ENCODE measurements at regions not wholly inside any gene's neighbourhood (a gene's known extent, or its start where the extent isn't known, plus 50 kb on each side); places are given as distances from the start of the nearest gene placed in this dataset.

DNA sequence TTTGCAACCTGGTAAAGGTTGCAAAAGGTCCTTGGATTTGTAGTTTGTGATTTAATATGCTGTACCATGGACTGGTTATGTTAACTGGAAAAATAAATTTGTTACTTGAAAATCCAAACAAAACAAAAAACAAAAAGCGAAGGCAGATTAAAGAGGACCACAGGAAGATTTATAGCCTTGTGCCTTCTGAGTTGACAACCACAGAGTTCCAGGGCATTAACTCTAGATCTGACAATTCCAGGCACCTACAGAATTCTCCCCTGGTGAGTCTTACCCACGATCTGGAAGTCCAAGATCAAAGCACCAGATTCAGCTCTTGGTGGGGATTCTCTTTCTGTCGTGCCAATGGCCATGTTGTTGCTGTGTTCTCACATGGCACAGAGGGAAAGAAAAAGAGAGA, 107.9 kb upstream of the SELENOP start:
- no peak overlapping the region for H3K27ac ChIP-seq (ENCODE audit: low read length)
- H3K4me3 ChIP-seq (ENCODE audit: low read length) = no peak overlapping the region
- H3K36me3 ChIP-seq (ENCODE audit: insufficient read depth, low read depth, low read length) = no peaks in the 10 kb centered on the region
- no peaks in the 10 kb centered on the region for H3K9me3 ChIP-seq (ENCODE audit: insufficient read depth, low read depth, low read length)
- no peak overlapping the region for H3K9ac ChIP-seq (ENCODE audit: low read depth, low read length)
- H3K4me1 ChIP-seq (ENCODE audit: insufficient read depth, low read length) = no peaks in the 10 kb centered on the region
- no peaks in the 10 kb centered on the region for H3K27me3 ChIP-seq (ENCODE audit: insufficient read depth, low read length)

DNA sequence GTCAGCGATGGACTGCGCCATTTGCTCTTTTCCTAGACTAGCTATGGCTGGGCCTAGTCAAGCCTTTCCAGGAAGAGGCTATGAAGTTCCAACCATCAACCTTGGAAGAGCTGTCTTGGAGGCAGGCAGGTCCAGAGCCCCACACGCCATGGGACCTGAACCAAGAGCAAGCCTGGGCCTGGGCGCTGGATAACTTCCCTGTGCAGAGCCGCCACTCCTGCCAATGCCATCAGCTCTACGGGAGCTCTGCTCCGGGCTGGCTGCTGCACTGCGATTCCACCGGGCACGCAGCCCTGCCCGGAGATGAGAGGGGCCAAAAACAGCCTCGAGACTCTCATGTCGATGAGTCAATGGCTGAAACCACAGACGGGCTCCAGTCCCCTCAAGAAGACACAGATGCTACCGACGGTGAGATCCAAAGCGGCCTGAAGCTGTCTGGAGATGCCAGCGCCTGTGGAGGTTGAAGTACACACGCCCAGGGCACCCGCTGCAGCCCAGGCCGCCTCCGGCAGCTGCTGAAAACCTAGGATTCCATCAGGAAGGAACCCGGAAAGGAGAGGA, 103.7 kb upstream of the SELENOP start:
- H3K9ac ChIP-seq (ENCODE audit: low read depth, low read length) = no peak overlapping the region
- no peak overlapping the region for H3K4me3 ChIP-seq (ENCODE audit: low read length)
- no peaks in the 10 kb centered on the region for H3K9me3 ChIP-seq (ENCODE audit: insufficient read depth, low read depth, low read length)
- H3K27ac ChIP-seq (ENCODE audit: low read length) = no peak overlapping the region
- H3K4me1 ChIP-seq (ENCODE audit: insufficient read depth, low read length) = no peaks in the 10 kb centered on the region
- no peaks in the 10 kb centered on the region for H3K27me3 ChIP-seq (ENCODE audit: insufficient read depth, low read length)
- no peaks in the 10 kb centered on the region for H3K36me3 ChIP-seq (ENCODE audit: insufficient read depth, low read depth, low read length)

DNA sequence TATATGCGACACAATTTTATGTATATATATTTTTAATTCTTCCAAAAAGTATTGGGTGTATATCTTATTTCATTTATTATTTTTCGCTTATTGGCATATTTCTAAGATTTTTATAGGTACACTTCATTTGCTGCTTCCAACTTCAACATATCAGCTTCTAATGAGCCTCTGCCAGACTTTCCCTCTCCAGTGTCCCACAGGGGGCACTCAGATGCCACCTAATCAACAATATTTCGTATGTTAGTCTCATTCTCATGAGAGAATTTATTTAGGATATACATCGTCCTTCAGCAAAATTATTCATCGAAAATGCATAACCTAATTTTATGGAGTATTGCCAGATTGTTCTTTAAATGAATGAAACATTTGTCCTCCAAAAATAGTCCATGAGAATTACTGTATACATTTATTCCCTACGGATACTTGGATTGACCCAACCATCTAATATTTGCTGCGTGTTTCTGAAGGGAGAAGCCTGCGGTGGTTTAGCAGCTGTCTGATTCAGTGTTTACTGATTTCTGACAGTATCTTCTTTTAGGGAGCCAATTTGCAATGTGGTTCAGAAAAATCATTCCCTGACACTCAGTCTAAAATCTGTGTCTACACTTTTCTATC, 100.6 kb upstream of the SELENOP start:
- no peaks in the 10 kb centered on the region for H3K36me3 ChIP-seq (ENCODE audit: insufficient read depth, low read depth, low read length)
- peaks cover 24% of the 10 kb centered on the region for H3K27me3 ChIP-seq (ENCODE audit: insufficient read depth, low read length)
- no peak overlapping the region for H3K27ac ChIP-seq (ENCODE audit: low read length)
- H3K4me1 ChIP-seq (ENCODE audit: insufficient read depth, low read length) = no peaks in the 10 kb centered on the region
- no peak overlapping the region for H3K4me3 ChIP-seq (ENCODE audit: low read length)
- H3K9ac ChIP-seq (ENCODE audit: low read depth, low read length) = no peak overlapping the region
- no peaks in the 10 kb centered on the region for H3K9me3 ChIP-seq (ENCODE audit: insufficient read depth, low read depth, low read length)

DNA sequence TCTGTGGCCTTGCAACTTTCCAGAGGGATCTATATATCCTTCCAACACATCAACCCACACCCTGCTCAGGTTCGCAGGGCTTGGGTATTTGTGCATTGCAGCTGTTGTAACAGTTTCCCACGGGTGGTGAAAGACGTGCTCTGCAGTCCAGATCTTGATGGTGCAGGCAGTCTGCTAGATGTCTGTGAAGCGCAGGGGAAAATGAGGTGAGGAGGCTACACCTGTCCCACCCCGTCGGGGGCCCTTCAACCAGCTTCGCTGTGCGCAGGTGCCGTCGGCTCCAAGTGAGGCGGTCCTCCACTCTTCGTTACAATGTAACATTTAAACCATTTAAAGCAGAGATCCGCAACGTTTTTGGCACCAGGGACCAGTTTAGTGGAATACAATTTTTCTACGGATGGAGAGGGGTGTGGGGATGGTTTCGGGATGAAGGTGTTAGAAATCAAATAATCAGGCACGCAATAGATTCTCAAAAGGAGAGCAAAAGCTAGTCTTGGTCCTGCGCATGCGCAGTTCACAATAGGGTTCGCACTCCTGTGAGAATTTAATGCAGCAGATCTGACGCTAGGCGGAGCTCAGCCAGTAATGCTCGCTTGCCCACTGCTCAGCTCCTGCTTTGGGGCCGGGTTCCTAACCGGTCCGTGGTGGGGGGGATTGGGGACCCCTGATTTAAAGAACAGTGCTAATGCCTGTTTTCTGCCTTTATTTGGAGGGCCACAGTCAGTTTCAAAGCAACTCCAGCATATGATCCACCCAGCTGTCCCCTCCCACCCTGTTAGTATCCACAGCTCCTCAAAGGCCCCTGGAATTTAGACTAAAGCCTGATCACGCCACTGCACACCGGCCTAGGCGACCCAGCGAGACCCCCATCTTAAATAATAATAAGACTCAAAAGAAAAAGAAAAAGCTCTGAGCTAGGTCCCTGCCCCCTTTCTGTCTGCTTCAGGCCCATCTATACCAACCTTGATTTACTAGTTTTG, 97.1 kb upstream of the SELENOP start:
- no peak overlapping the region for H3K27ac ChIP-seq (ENCODE audit: low read length)
- no peaks in the 10 kb centered on the region for H3K36me3 ChIP-seq (ENCODE audit: insufficient read depth, low read depth, low read length)
- H3K4me1 ChIP-seq (ENCODE audit: insufficient read depth, low read length) = no peaks in the 10 kb centered on the region
- peak overlapping the region; percentile 81 for H3K4me3 ChIP-seq (ENCODE audit: low read length)
- no peaks in the 10 kb centered on the region for H3K9me3 ChIP-seq (ENCODE audit: insufficient read depth, low read depth, low read length)
- peaks cover 35% of the 10 kb centered on the region for H3K27me3 ChIP-seq (ENCODE audit: insufficient read depth, low read length)
- H3K9ac ChIP-seq (ENCODE audit: low read depth, low read length) = peak overlapping the region; percentile 54; the same call in 1 of the 2 replicates

DNA sequence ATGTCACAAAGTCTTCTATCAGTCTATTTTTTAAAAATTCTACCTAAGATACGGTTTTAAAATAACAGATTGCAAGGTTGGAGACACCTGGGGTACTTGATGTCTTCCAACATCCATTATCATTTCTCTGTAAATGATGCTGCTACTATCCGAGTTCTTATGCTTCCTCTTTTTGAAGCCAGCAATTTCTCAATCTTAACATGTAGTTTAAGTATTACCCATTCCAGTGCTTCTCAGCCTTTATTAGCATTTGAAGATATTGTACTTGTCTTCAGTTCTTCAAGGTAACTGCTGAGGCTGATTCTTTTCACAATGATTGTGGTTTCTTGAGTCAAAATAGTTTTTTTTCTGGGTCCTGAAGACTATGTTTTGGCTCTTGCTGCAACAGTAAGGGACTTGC, 96.4 kb upstream of the SELENOP start:
- H3K4me1 ChIP-seq (ENCODE audit: insufficient read depth, low read length) = no peaks in the 10 kb centered on the region
- no peaks in the 10 kb centered on the region for H3K9me3 ChIP-seq (ENCODE audit: insufficient read depth, low read depth, low read length)
- H3K27ac ChIP-seq (ENCODE audit: low read length) = no peak overlapping the region
- peak overlapping the region; percentile 81 for H3K4me3 ChIP-seq (ENCODE audit: low read length)
- peaks cover 35% of the 10 kb centered on the region for H3K27me3 ChIP-seq (ENCODE audit: insufficient read depth, low read length)
- no peak overlapping the region for H3K9ac ChIP-seq (ENCODE audit: low read depth, low read length)
- no peaks in the 10 kb centered on the region for H3K36me3 ChIP-seq (ENCODE audit: insufficient read depth, low read depth, low read length)

DNA sequence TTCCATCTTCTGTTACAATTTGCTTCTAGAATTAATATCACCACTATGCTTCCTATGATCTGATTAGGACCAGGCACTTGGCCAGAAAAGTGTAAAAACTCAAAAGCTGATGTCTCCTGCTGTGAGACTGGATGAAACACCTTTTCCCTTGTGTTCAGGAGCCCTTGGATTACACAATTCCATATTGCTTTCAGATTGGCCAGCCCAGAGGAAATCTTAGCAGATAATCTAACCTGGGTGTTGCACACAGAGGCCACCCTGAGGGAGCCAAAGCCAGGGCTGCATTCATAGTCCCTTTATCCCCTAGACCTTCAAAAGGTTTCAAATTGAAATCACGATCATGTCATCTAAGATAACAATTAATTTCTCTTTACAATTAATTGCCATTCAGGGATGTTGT, 94.1 kb upstream of the SELENOP start:
- peaks cover 35% of the 10 kb centered on the region for H3K27me3 ChIP-seq (ENCODE audit: insufficient read depth, low read length)

DNA sequence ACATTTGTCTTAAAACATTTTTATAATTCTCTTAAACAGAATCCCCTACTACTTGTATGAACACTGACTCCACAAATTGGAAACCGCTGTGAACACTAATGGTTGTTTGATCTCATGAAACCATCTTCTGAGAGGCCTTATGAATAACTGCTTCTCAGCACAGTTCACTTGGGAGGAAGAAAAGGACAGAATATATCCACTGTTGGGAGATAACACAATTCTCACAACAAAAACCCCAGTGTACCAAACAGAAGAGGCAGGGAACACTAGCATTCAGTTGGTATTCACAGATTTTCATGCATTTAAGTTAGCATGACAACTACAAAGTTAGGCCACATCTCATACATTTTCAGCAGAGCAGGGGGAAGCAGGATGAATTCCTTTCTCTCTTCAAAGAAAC, 89.0 kb upstream of the SELENOP start:
- no peaks in the 10 kb centered on the region for H3K4me1 ChIP-seq (ENCODE audit: insufficient read depth, low read length)
- no peak overlapping the region for H3K9ac ChIP-seq (ENCODE audit: low read depth, low read length)
- no peak overlapping the region for H3K27ac ChIP-seq (ENCODE audit: low read length)
- H3K4me3 ChIP-seq (ENCODE audit: low read length) = no peak overlapping the region
- H3K27me3 ChIP-seq (ENCODE audit: insufficient read depth, low read length) = no peaks in the 10 kb centered on the region
- H3K36me3 ChIP-seq (ENCODE audit: insufficient read depth, low read depth, low read length) = no peaks in the 10 kb centered on the region
- no peaks in the 10 kb centered on the region for H3K9me3 ChIP-seq (ENCODE audit: insufficient read depth, low read depth, low read length)

More for the DNA sequence above, 94.1 kb upstream of the SELENOP start:
- Histone ChIP-seq H3K4me1 (ENCODE audit: insufficient read depth, low read length) (no peaks in the 10 kb centered on the region), H3K4me3 (ENCODE audit: low read length) (no peak overlapping the region), H3K36me3 (ENCODE audit: insufficient read depth, low read depth, low read length) (no peaks in the 10 kb centered on the region), H3K9ac (ENCODE audit: low read depth, low read length) (no peak overlapping the region), H3K27ac (ENCODE audit: low read length) (no peak overlapping the region), H3K9me3 (ENCODE audit: insufficient read depth, low read depth, low read length) (no peaks in the 10 kb centered on the region)

DNA sequence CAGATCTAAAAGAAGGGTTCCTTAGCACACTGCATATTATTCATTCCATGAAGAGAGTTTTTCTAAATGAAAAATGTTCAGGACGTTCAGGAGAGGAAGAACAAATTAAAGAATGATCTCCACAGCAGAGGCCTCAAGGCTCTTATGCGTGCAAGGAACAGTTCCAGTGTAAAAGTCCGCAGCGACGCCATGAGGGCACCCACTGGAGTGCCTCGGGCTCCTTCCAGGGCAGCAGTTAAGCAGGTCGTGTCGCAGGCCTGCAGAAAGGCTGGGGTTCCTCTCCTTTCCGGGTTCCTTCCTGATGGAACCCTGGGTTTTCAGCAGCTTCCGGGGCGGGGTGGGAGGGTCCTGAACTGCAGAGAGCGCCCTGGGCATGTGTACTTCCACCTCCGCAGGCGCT, 87.1 kb upstream of the SELENOP start:
- Histone ChIP-seq H3K9ac (ENCODE audit: low read depth, low read length) (no peak overlapping the region), H3K4me3 (ENCODE audit: low read length) (no peak overlapping the region), H3K27ac (ENCODE audit: low read length) (no peak overlapping the region), H3K36me3 (ENCODE audit: insufficient read depth, low read depth, low read length) (no peaks in the 10 kb centered on the region), H3K9me3 (ENCODE audit: insufficient read depth, low read depth, low read length) (no peaks in the 10 kb centered on the region), H3K4me1 (ENCODE audit: insufficient read depth, low read length) (no peaks in the 10 kb centered on the region), H3K27me3 (ENCODE audit: insufficient read depth, low read length) (no peaks in the 10 kb centered on the region)

DNA sequence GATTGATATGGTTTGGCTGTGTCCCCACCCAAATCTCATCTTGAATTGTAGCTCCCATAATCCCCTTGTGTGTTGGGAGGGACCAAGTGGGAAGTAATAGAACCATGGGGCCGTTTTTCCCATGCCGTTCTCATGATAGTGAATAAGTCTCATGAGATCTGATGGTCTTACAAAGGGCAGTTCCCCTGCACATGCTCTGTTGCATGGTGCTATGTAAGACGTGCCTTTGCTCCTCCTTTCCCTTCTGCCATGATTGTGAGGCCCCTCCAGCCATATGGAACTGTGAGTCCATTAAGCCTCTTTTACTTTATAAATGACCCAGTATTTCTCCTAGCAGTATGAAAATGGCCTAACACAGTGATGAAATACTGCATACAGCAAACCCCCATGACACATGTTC, 84.8 kb upstream of the SELENOP start:
- no peak overlapping the region for H3K4me3 ChIP-seq (ENCODE audit: low read length)
- H3K4me1 ChIP-seq (ENCODE audit: insufficient read depth, low read length) = no peaks in the 10 kb centered on the region
- H3K36me3 ChIP-seq (ENCODE audit: insufficient read depth, low read depth, low read length) = no peaks in the 10 kb centered on the region
- H3K9me3 ChIP-seq (ENCODE audit: insufficient read depth, low read depth, low read length) = no peaks in the 10 kb centered on the region
- H3K9ac ChIP-seq (ENCODE audit: low read depth, low read length) = no peak overlapping the region
- H3K27me3 ChIP-seq (ENCODE audit: insufficient read depth, low read length) = no peaks in the 10 kb centered on the region
- no peak overlapping the region for H3K27ac ChIP-seq (ENCODE audit: low read length)

DNA sequence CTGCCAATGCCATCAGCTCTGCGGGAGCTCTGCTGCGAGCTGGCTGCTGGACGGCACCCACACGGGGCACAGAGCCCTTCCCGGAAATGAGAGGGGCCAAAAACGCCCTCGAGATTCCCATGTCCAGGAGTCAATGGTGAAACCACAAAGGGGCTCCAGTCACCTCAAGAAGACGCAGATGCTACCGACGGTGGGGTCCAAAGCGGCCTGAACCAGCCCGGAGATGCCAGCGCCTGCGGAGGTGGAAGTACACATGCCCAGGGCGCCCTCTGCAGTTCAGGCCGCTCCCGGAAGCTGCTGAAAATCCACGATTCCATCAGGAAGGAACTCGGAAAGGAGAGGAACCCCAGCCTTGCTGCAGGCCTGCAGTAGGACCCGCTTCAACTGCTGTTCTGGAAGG, 82.4 kb upstream of the SELENOP start:
- Histone ChIP-seq H3K27ac (ENCODE audit: low read length) (no peak overlapping the region), H3K4me3 (ENCODE audit: low read length) (no peak overlapping the region), H3K27me3 (ENCODE audit: insufficient read depth, low read length) (no peaks in the 10 kb centered on the region), H3K4me1 (ENCODE audit: insufficient read depth, low read length) (no peaks in the 10 kb centered on the region), H3K9me3 (ENCODE audit: insufficient read depth, low read depth, low read length) (no peaks in the 10 kb centered on the region), H3K9ac (ENCODE audit: low read depth, low read length) (no peak overlapping the region), H3K36me3 (ENCODE audit: insufficient read depth, low read depth, low read length) (no peaks in the 10 kb centered on the region)

DNA sequence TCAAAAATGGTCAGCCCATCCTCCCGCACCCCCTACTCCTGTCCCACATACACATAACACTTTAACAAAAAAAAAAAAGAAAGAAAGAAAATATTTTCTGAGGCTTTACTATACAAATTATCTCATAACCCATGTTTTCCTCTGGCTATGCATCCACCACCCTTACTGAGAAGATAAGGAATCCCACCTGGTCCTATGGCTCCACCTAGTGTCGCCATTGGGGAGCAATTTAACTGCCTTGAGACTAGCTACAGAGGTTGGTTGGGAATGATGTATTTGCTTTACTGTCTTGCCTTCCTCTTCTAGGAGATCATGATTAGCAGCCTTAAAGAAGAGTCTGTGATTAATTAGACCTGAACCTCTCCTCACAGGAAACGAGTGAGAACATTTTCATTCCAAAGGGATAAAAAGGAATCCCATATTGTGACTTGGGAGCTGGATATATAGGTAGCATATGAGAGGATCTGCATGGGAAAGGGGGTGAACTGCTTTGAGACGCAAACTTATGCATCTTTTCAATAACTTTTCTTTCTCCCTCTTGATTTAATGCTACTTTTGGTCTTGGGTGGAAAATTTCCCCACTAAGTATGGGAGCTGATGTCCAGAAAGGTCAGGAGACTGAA, 77.7 kb upstream of the SELENOP start:
- H3K9me3 ChIP-seq (ENCODE audit: insufficient read depth, low read depth, low read length) = no peaks in the 10 kb centered on the region
- H3K4me3 ChIP-seq (ENCODE audit: low read length) = no peak overlapping the region
- H3K36me3 ChIP-seq (ENCODE audit: insufficient read depth, low read depth, low read length) = no peaks in the 10 kb centered on the region
- no peaks in the 10 kb centered on the region for H3K27me3 ChIP-seq (ENCODE audit: insufficient read depth, low read length)
- no peaks in the 10 kb centered on the region for H3K4me1 ChIP-seq (ENCODE audit: insufficient read depth, low read length)
- H3K9ac ChIP-seq (ENCODE audit: low read depth, low read length) = no peak overlapping the region
- no peak overlapping the region for H3K27ac ChIP-seq (ENCODE audit: low read length)
